WTC11 (cell line): ENCODE measurements at regions not wholly inside any gene's neighbourhood (a gene's known extent, or its start where the extent isn't known, plus 50 kb on each side); places are given as distances from the start of the nearest gene placed in this dataset.

Experiments used
- ATAC-seq: fragments of 200-7000 bp; cut with Tn5 transposase; 2 replicates; pipeline ENCODE4 v1.10.0; 2021; ENCODE audit warnings: mild to moderate bottlenecking, moderate library complexity
- CTCF ChIA-PET: fragments of 300-600 bp; sonication (Branson Sonifier 250); formaldehyde crosslinking; loops from one replicate; lab custom pipeline; 2021; ENCODE audit warnings: antibody characterized with exemption; lab: Charles Lee
- POLR2A ChIA-PET: fragments of 350-600 bp; sonication (Branson Sonifier 250); formaldehyde crosslinking; loops from one replicate; lab custom pipeline; 2021; ENCODE audit warnings: antibody characterized with exemption; lab: Charles Lee
- DNase-seq: peaks from one replicate; pipeline ENCODE4 v3.0.0; 2021; ENCODE audit warnings: low spot score
- H3K27ac Mint-ChIP-seq: 2 replicates; pipeline ENCODE4 v1.8.0; 2021; ENCODE audit warnings: mixed read lengths
- H3K27me3 Mint-ChIP-seq: 2 replicates; pipeline ENCODE4 v1.8.0; 2021; ENCODE audit warnings: low read depth, mild to moderate bottlenecking, moderate library complexity, mixed read lengths
- H3K36me3 Mint-ChIP-seq: 2 replicates; pipeline ENCODE4 v1.8.0; 2021; ENCODE audit warnings: mixed read lengths
- H3K4me1 Mint-ChIP-seq: 2 replicates; pipeline ENCODE4 v1.8.0; 2022; ENCODE audit warnings: mixed read lengths
- H3K4me3 Mint-ChIP-seq: 2 replicates; pipeline ENCODE4 v1.8.0; 2021; ENCODE audit warnings: mild to moderate bottlenecking, moderate library complexity, mixed read lengths
- H3K9me3 Mint-ChIP-seq: 2 replicates; pipeline ENCODE4 v1.8.0; 2021; ENCODE audit warnings: mixed read lengths
- HMGA2 ChIP-seq: fragments of 250-450 bp; sonication (Bioruptor Pico); IDR thresholded peaks from 2 replicates; pipeline ENCODE4 v1.4.0; 2021; ENCODE audit warnings: mild to moderate bottlenecking, moderate library complexity
- NFE2L1 ChIP-seq: sonication (generic); formaldehyde crosslinking; IDR thresholded peaks from 2 replicates; pipeline ENCODE4 v1.8.1; 2023; ENCODE audit warnings: missing genetic modification reagents
- NR3C1 ChIP-seq: sonication (generic); formaldehyde crosslinking; conservative IDR thresholded peaks from 2 replicates; pipeline ENCODE4 v1.8.1; 2023; ENCODE audit warnings: low read depth, mild to moderate bottlenecking, missing genetic modification reagents
- OVOL2 ChIP-seq: fragments of 250-450 bp; sonication (Bioruptor Pico); IDR thresholded peaks from 2 replicates; pipeline ENCODE4 v1.9.0; 2021; ENCODE audit warnings: mild to moderate bottlenecking, borderline replicate concordance
- PRDM15 ChIP-seq: sonication (generic); formaldehyde crosslinking; IDR thresholded peaks from 2 replicates; pipeline ENCODE4 v1.8.0; 2022; ENCODE audit warnings: missing genetic modification reagents
- PRRX2 ChIP-seq: fragments of 250-450 bp; sonication (Bioruptor Pico); IDR thresholded peaks from 2 replicates; pipeline ENCODE4 v1.8.0; 2021; ENCODE audit warnings: mild to moderate bottlenecking
- SOX15 ChIP-seq: fragments of 250-450 bp; sonication (Bioruptor Pico); IDR thresholded peaks from 2 replicates; pipeline ENCODE4 v1.9.0; 2021; ENCODE audit warnings: mild to moderate bottlenecking
- TCF7 ChIP-seq: sonication (generic); formaldehyde crosslinking; IDR thresholded peaks from 2 replicates; pipeline ENCODE4 v1.8.0; 2022; ENCODE audit warnings: mild to moderate bottlenecking, low read depth, missing genetic modification reagents, moderate library complexity
- ZBTB21 ChIP-seq: sonication (generic); formaldehyde crosslinking; IDR thresholded peaks from 2 replicates; pipeline ENCODE4 v1.8.1; 2023; ENCODE audit warnings: mild to moderate bottlenecking, missing genetic modification reagents, borderline replicate concordance
- ZNF121 ChIP-seq: sonication (generic); formaldehyde crosslinking; IDR thresholded peaks from 2 replicates; pipeline ENCODE4 v1.8.0; 2023; ENCODE audit warnings: missing genetic modification reagents
- ZNF263 ChIP-seq: sonication (generic); formaldehyde crosslinking; IDR thresholded peaks from 2 replicates; pipeline ENCODE4 v1.8.1; 2022; ENCODE audit warnings: low read depth, mild to moderate bottlenecking, moderate library complexity, missing genetic modification reagents
- TF ChIP-seq, protein P1 (sequence below): sonication (generic); formaldehyde crosslinking; IDR thresholded peaks from 2 replicates; pipeline ENCODE4 v1.8.1; 2022; ENCODE audit warnings: low read depth, missing genetic modification reagents, borderline replicate concordance
- TF ChIP-seq, protein P2 (sequence below): sonication (generic); formaldehyde crosslinking; IDR thresholded peaks from 2 replicates; pipeline ENCODE4 v1.8.1; 2023; ENCODE audit warnings: mild to moderate bottlenecking, missing genetic modification reagents, moderate library complexity
- TF ChIP-seq, protein P3 (sequence below): fragments of 200-600 bp; IDR thresholded peaks from 2 replicates; pipeline ENCODE4 v1.8.0; 2022; ENCODE audit warnings: antibody characterized with exemption
- TF ChIP-seq, protein P4 (sequence below): sonication (generic); formaldehyde crosslinking; conservative IDR thresholded peaks from 2 replicates; pipeline ENCODE4 v1.8.1; 2022; ENCODE audit warnings: mild to moderate bottlenecking, missing genetic modification reagents
- TF ChIP-seq, protein P5 (sequence below): sonication (generic); formaldehyde crosslinking; IDR thresholded peaks from 2 replicates; pipeline ENCODE4 v1.8.0; 2023; ENCODE audit warnings: missing genetic modification reagents, mild to moderate bottlenecking, borderline replicate concordance

DNA sequence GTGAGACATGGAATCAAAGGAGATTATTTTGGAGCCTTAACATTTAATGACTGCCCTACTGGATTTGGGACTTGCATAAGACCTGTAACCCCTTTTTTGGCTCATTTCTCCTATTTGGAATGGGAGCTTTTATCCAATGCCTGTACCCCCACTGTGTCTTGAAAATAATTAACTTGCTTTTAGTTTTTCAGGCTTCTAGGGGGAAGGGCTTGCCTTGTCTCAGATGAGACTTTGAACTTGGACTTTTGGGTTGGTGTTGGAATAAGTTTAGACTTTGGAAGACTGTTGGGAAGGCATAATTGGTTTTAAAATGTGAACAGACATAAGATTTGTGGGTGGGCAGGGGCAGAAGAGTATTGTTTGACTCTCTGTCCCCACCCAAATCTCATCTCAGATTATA lies 189.1 kb upstream of the POU3F4 start (continued):
- TF ChIP-seq PRDM15 (CRISPR knock-in tag), result no peak
- TF ChIP-seq, all 79 proteins: peak for 0

GRCh38 chrX:83326539-83326938 lies 181.6 kb upstream of the POU3F4 start:
- ChIA-PET CTCF (no interaction called here), POLR2A (no interaction called here)
- Mint-ChIP-seq H3K36me3 (no peaks in the 10 kb centered on the region), H3K9me3 (no peaks in the 10 kb centered on the region), H3K4me3 (no peak overlapping the region), H3K27me3 (no peaks in the 10 kb centered on the region), H3K4me1 (no peaks in the 10 kb centered on the region), H3K27ac (no peak overlapping the region)
- DNase-seq (no peak), ATAC-seq (no peak)
- TF ChIP-seq NFE2L1, result no peak
- TF ChIP-seq ZBTB21 (CRISPR knock-in tag), result no peak
- no peak for TF ChIP-seq PRDM15 (CRISPR knock-in tag)
- TF ChIP-seq, protein P1, sequence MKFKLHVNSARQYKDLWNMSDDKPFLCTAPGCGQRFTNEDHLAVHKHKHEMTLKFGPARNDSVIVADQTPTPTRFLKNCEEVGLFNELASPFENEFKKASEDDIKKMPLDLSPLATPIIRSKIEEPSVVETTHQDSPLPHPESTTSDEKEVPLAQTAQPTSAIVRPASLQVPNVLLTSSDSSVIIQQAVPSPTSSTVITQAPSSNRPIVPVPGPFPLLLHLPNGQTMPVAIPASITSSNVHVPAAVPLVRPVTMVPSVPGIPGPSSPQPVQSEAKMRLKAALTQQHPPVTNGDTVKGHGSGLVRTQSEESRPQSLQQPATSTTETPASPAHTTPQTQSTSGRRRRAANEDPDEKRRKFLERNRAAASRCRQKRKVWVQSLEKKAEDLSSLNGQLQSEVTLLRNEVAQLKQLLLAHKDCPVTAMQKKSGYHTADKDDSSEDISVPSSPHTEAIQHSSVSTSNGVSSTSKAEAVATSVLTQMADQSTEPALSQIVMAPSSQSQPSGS (CRISPR knock-in tag), result no peak
- TF ChIP-seq, protein P2, sequence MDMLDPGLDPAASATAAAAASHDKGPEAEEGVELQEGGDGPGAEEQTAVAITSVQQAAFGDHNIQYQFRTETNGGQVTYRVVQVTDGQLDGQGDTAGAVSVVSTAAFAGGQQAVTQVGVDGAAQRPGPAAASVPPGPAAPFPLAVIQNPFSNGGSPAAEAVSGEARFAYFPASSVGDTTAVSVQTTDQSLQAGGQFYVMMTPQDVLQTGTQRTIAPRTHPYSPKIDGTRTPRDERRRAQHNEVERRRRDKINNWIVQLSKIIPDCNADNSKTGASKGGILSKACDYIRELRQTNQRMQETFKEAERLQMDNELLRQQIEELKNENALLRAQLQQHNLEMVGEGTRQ, result no peak
- TF ChIP-seq OVOL2 (CRISPR knock-in tag), result no peak
- TF ChIP-seq, protein P3, sequence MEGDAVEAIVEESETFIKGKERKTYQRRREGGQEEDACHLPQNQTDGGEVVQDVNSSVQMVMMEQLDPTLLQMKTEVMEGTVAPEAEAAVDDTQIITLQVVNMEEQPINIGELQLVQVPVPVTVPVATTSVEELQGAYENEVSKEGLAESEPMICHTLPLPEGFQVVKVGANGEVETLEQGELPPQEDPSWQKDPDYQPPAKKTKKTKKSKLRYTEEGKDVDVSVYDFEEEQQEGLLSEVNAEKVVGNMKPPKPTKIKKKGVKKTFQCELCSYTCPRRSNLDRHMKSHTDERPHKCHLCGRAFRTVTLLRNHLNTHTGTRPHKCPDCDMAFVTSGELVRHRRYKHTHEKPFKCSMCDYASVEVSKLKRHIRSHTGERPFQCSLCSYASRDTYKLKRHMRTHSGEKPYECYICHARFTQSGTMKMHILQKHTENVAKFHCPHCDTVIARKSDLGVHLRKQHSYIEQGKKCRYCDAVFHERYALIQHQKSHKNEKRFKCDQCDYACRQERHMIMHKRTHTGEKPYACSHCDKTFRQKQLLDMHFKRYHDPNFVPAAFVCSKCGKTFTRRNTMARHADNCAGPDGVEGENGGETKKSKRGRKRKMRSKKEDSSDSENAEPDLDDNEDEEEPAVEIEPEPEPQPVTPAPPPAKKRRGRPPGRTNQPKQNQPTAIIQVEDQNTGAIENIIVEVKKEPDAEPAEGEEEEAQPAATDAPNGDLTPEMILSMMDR, result no peak
- TF ChIP-seq TCF7 (CRISPR knock-in tag), result no peak
- TF ChIP-seq, protein P4, sequence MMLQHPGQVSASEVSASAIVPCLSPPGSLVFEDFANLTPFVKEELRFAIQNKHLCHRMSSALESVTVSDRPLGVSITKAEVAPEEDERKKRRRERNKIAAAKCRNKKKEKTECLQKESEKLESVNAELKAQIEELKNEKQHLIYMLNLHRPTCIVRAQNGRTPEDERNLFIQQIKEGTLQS (CRISPR knock-in tag), result no peak
- no peak for TF ChIP-seq PRRX2 (CRISPR knock-in tag)
- TF ChIP-seq HMGA2 (CRISPR knock-in tag), result no peak

GRCh38 chrX:83333813-83334212 lies 174.3 kb upstream of the POU3F4 start:
- H3K36me3 Mint-ChIP-seq, result no peaks in the 10 kb centered on the region
- H3K4me3 Mint-ChIP-seq, result no peak overlapping the region
- POLR2A ChIA-PET, result no interaction called here
- peaks cover 4% of the 10 kb centered on the region; the same call in 1 of the 2 replicates for H3K4me1 Mint-ChIP-seq
- ATAC-seq (no peak), DNase-seq (no peak)
- CTCF ChIA-PET, result no interaction called here
- H3K27me3 Mint-ChIP-seq, result no peaks in the 10 kb centered on the region
- H3K27ac Mint-ChIP-seq, result no peak overlapping the region
- no peaks in the 10 kb centered on the region for H3K9me3 Mint-ChIP-seq
- TF ChIP-seq, protein P5, sequence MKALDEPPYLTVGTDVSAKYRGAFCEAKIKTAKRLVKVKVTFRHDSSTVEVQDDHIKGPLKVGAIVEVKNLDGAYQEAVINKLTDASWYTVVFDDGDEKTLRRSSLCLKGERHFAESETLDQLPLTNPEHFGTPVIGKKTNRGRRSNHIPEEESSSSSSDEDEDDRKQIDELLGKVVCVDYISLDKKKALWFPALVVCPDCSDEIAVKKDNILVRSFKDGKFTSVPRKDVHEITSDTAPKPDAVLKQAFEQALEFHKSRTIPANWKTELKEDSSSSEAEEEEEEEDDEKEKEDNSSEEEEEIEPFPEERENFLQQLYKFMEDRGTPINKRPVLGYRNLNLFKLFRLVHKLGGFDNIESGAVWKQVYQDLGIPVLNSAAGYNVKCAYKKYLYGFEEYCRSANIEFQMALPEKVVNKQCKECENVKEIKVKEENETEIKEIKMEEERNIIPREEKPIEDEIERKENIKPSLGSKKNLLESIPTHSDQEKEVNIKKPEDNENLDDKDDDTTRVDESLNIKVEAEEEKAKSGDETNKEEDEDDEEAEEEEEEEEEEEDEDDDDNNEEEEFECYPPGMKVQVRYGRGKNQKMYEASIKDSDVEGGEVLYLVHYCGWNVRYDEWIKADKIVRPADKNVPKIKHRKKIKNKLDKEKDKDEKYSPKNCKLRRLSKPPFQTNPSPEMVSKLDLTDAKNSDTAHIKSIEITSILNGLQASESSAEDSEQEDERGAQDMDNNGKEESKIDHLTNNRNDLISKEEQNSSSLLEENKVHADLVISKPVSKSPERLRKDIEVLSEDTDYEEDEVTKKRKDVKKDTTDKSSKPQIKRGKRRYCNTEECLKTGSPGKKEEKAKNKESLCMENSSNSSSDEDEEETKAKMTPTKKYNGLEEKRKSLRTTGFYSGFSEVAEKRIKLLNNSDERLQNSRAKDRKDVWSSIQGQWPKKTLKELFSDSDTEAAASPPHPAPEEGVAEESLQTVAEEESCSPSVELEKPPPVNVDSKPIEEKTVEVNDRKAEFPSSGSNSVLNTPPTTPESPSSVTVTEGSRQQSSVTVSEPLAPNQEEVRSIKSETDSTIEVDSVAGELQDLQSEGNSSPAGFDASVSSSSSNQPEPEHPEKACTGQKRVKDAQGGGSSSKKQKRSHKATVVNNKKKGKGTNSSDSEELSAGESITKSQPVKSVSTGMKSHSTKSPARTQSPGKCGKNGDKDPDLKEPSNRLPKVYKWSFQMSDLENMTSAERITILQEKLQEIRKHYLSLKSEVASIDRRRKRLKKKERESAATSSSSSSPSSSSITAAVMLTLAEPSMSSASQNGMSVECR, result no peak
- TF ChIP-seq NR3C1 (CRISPR knock-in tag) (no peak), ZNF263 (no peak), SOX15 (CRISPR knock-in tag) (no peak), ZNF121 (CRISPR knock-in tag) (no peak)
